SK-N-SH treated with all-trans-retinoic acid at 6 μM for 48 hours (cell line): ENCODE measurements at regions not wholly inside any gene's neighbourhood (a gene's known extent, or its start where the extent isn't known, plus 50 kb on each side); places are given as distances from the start of the nearest gene placed in this dataset.

Source experiments
- ATAC-seq: fragments of 200-7000 bp; cut with Tn5 transposase; 3 replicates; pipeline ENCODE4 v1.9.1; 2020; ENCODE audit warnings: mild to moderate bottlenecking, moderate library complexity
- ARNTL ChIP-seq: fragments of 450-650 bp; formaldehyde crosslinking; IDR thresholded peaks from 2 replicates; pipeline ENCODE4 v1.5.0; 2020; ENCODE audit warnings: low read depth, mild to moderate bottlenecking, moderate library complexity, borderline replicate concordance
- BACH2 ChIP-seq: fragments of 250-450 bp; sonication (Bioruptor Pico); IDR thresholded peaks from 2 replicates; pipeline ENCODE4 v1.9.0; 2021; ENCODE audit warnings: mild to moderate bottlenecking, borderline replicate concordance
- CSDC2 ChIP-seq: fragments of 250-450 bp; sonication (Bioruptor Pico); IDR thresholded peaks from 2 replicates; pipeline ENCODE4 v1.5.0; 2020; ENCODE audit warnings: mild to moderate bottlenecking, moderate library complexity
- ESRRG ChIP-seq: fragments of 250-450 bp; sonication (Bioruptor Pico); IDR thresholded peaks from 2 replicates; pipeline ENCODE4 v1.6.1; 2021; ENCODE audit warnings: mild to moderate bottlenecking
- ISL1 ChIP-seq: fragments of 250-450 bp; sonication (Bioruptor Pico); IDR thresholded peaks from 2 replicates; pipeline ENCODE4 v2.1.2; 2022; ENCODE audit warnings: mild to moderate bottlenecking, moderate library complexity
- OSR1 ChIP-seq: fragments of 250-450 bp; sonication (Bioruptor Pico); IDR thresholded peaks from 2 replicates; pipeline ENCODE4 v1.8.0; 2022; ENCODE audit warnings: moderate library complexity, mild to moderate bottlenecking, inconsistent platforms
- POU6F1 ChIP-seq: fragments of 250-450 bp; sonication (Bioruptor Pico); IDR thresholded peaks from 2 replicates; pipeline ENCODE4 v1.8.0; 2021; ENCODE audit warnings: low read depth, mild to moderate bottlenecking, moderate library complexity, borderline replicate concordance
- RARB ChIP-seq: fragments of 250-450 bp; sonication (Bioruptor Pico); IDR thresholded peaks from 2 replicates; pipeline ENCODE4 v1.8.0; 2021; ENCODE audit warnings: mild to moderate bottlenecking, moderate library complexity
- TCF4 ChIP-seq: fragments of 250-450 bp; sonication (Bioruptor Pico); IDR thresholded peaks from 2 replicates; pipeline ENCODE4 v1.8.0; 2021; ENCODE audit warnings: mild to moderate bottlenecking, moderate library complexity, borderline replicate concordance
- TOX ChIP-seq: fragments of 250-450 bp; sonication (Bioruptor Pico); IDR thresholded peaks from 2 replicates; pipeline ENCODE4 v1.8.0; 2021; ENCODE audit warnings: mild to moderate bottlenecking, moderate library complexity, borderline replicate concordance
- ZC3H10 ChIP-seq: fragments of 250-450 bp; sonication (Bioruptor Pico); IDR thresholded peaks from 2 replicates; pipeline ENCODE4 v1.5.1; 2021; ENCODE audit warnings: mild to moderate bottlenecking, moderate library complexity
- ZFP3 ChIP-seq: fragments of 250-450 bp; sonication (Bioruptor Pico); IDR thresholded peaks from 2 replicates; pipeline ENCODE4 v1.5.0; 2020; ENCODE audit warnings: mild to moderate bottlenecking, moderate library complexity
- ZFP30 ChIP-seq: fragments of 450-650 bp; formaldehyde crosslinking; IDR thresholded peaks from 2 replicates; pipeline ENCODE4 v1.5.0; 2022; ENCODE audit warnings: mild to moderate bottlenecking, moderate library complexity
- ZNF565 ChIP-seq: fragments of 450-650 bp; formaldehyde crosslinking; conservative IDR thresholded peaks from 2 replicates; pipeline ENCODE4 v1.5.0; 2020; ENCODE audit warnings: low read depth, mild to moderate bottlenecking, moderate library complexity
- ZNF70 ChIP-seq: fragments of 450-650 bp; formaldehyde crosslinking; IDR thresholded peaks from 2 replicates; pipeline ENCODE4 v1.5.0; 2020; ENCODE audit warnings: mild to moderate bottlenecking, moderate library complexity
- ZNF8 ChIP-seq: fragments of 450-650 bp; formaldehyde crosslinking; IDR thresholded peaks from 2 replicates; pipeline ENCODE4 v1.5.0; 2020; ENCODE audit warnings: mild to moderate bottlenecking, moderate library complexity
- TF ChIP-seq, protein P1 (sequence below): fragments of 250-450 bp; sonication (Bioruptor Pico); IDR thresholded peaks from 2 replicates; pipeline ENCODE4 v1.5.1; 2020; ENCODE audit warnings: low read depth, mild to moderate bottlenecking, moderate library complexity
- TF ChIP-seq, protein P2 (sequence below): fragments of 250-450 bp; sonication (Bioruptor Pico); IDR thresholded peaks from 2 replicates; pipeline ENCODE4 v1.5.1; 2021; ENCODE audit warnings: mild to moderate bottlenecking, moderate library complexity
- TF ChIP-seq, protein P3 (sequence below): fragments of 250-450 bp; sonication (Bioruptor Pico); IDR thresholded peaks from 2 replicates; pipeline ENCODE4 v1.8.0; 2020; ENCODE audit warnings: mild to moderate bottlenecking, moderate library complexity, borderline replicate concordance
- TF ChIP-seq, protein P4 (sequence below): fragments of 250-450 bp; sonication (Bioruptor Pico); IDR thresholded peaks from 2 replicates; pipeline ENCODE4 v1.5.0; 2020; ENCODE audit warnings: mild to moderate bottlenecking, moderate library complexity

- TF ChIP-seq, protein P1, sequence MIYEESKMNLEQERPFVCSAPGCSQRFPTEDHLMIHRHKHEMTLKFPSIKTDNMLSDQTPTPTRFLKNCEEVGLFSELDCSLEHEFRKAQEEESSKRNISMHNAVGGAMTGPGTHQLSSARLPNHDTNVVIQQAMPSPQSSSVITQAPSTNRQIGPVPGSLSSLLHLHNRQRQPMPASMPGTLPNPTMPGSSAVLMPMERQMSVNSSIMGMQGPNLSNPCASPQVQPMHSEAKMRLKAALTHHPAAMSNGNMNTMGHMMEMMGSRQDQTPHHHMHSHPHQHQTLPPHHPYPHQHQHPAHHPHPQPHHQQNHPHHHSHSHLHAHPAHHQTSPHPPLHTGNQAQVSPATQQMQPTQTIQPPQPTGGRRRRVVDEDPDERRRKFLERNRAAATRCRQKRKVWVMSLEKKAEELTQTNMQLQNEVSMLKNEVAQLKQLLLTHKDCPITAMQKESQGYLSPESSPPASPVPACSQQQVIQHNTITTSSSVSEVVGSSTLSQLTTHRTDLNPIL (CRISPR knock-in tag) = no peak
- no peak for TF ChIP-seq ZFP30 (CRISPR knock-in tag)
- TF ChIP-seq OSR1 (CRISPR knock-in tag) = no peak
- no peak for TF ChIP-seq ARNTL
- no peak for TF ChIP-seq POU6F1
- no peak for TF ChIP-seq ESRRG (CRISPR knock-in tag)
- TF ChIP-seq, protein P2, sequence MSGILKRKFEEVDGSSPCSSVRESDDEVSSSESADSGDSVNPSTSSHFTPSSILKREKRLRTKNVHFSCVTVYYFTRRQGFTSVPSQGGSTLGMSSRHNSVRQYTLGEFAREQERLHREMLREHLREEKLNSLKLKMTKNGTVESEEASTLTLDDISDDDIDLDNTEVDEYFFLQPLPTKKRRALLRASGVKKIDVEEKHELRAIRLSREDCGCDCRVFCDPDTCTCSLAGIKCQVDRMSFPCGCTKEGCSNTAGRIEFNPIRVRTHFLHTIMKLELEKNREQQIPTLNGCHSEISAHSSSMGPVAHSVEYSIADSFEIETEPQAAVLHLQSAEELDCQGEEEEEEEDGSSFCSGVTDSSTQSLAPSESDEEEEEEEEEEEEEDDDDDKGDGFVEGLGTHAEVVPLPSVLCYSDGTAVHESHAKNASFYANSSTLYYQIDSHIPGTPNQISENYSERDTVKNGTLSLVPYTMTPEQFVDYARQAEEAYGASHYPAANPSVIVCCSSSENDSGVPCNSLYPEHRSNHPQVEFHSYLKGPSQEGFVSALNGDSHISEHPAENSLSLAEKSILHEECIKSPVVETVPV (CRISPR knock-in tag) = no peak
- TF ChIP-seq TCF4 = no peak
- no peak for TF ChIP-seq ZNF565 (CRISPR knock-in tag)
- TF ChIP-seq ZNF8 (CRISPR knock-in tag) = no peak
- TF ChIP-seq RARB (CRISPR knock-in tag) = no peak
These were observed 844.9 kb upstream of the SLITRK5 start (continued) for GRCh38 chr13:86826232-86826631.

GRCh38 chr13:86830046-86830445 is 841.1 kb upstream of the SLITRK5 start:
- TF ChIP-seq ZNF70 (CRISPR knock-in tag) (no peak), OSR1 (CRISPR knock-in tag) (no peak), ZFP30 (CRISPR knock-in tag) (no peak), ZFP3 (no peak), ISL1 (no peak), ZC3H10 (CRISPR knock-in tag) (no peak), RARB (CRISPR knock-in tag) (no peak), TOX (CRISPR knock-in tag) (no peak), CSDC2 (CRISPR knock-in tag) (no peak), ARNTL (no peak), ESRRG (CRISPR knock-in tag) (no peak), ZNF8 (CRISPR knock-in tag) (no peak), BACH2 (CRISPR knock-in tag) (no peak), TCF4 (no peak), ZNF565 (CRISPR knock-in tag) (no peak), POU6F1 (no peak)
- TF ChIP-seq, protein P3, sequence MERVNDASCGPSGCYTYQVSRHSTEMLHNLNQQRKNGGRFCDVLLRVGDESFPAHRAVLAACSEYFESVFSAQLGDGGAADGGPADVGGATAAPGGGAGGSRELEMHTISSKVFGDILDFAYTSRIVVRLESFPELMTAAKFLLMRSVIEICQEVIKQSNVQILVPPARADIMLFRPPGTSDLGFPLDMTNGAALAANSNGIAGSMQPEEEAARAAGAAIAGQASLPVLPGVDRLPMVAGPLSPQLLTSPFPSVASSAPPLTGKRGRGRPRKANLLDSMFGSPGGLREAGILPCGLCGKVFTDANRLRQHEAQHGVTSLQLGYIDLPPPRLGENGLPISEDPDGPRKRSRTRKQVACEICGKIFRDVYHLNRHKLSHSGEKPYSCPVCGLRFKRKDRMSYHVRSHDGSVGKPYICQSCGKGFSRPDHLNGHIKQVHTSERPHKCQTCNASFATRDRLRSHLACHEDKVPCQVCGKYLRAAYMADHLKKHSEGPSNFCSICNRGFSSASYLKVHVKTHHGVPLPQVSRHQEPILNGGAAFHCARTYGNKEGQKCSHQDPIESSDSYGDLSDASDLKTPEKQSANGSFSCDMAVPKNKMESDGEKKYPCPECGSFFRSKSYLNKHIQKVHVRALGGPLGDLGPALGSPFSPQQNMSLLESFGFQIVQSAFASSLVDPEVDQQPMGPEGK (CRISPR knock-in tag) = no peak
- TF ChIP-seq, protein P2 (CRISPR knock-in tag) = no peak
- TF ChIP-seq, protein P1 (CRISPR knock-in tag) = no peak
- TF ChIP-seq, protein P4, sequence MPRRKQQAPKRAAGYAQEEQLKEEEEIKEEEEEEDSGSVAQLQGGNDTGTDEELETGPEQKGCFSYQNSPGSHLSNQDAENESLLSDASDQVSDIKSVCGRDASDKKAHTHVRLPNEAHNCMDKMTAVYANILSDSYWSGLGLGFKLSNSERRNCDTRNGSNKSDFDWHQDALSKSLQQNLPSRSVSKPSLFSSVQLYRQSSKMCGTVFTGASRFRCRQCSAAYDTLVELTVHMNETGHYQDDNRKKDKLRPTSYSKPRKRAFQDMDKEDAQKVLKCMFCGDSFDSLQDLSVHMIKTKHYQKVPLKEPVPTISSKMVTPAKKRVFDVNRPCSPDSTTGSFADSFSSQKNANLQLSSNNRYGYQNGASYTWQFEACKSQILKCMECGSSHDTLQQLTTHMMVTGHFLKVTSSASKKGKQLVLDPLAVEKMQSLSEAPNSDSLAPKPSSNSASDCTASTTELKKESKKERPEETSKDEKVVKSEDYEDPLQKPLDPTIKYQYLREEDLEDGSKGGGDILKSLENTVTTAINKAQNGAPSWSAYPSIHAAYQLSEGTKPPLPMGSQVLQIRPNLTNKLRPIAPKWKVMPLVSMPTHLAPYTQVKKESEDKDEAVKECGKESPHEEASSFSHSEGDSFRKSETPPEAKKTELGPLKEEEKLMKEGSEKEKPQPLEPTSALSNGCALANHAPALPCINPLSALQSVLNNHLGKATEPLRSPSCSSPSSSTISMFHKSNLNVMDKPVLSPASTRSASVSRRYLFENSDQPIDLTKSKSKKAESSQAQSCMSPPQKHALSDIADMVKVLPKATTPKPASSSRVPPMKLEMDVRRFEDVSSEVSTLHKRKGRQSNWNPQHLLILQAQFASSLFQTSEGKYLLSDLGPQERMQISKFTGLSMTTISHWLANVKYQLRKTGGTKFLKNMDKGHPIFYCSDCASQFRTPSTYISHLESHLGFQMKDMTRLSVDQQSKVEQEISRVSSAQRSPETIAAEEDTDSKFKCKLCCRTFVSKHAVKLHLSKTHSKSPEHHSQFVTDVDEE = no peak
- no peak for ATAC-seq
